Progenitor cell of endocrine pancreas (in vitro differentiated cells): ENCODE measurements at regions not wholly inside any gene's neighbourhood (a gene's known extent, or its start where the extent isn't known, plus 50 kb on each side); places are given as distances from the start of the nearest gene placed in this dataset.

Experiments
- DNase-seq: peaks from one replicate; pipeline ENCODE4 v3.0.0; 2021; ENCODE audit warnings: low spot score; ENCODE audit not compliant: unreplicated experiment
- H3K27ac Mint-ChIP-seq: 2 replicates; pipeline ENCODE4 v1.8.0; 2021; ENCODE audit warnings: mild to moderate bottlenecking, moderate library complexity, mixed read lengths
- H3K27me3 Mint-ChIP-seq: 2 replicates; pipeline ENCODE4 v1.8.0; 2021; ENCODE audit warnings: mixed read lengths
- H3K36me3 Mint-ChIP-seq: 2 replicates; pipeline ENCODE4 v1.8.0; 2022; ENCODE audit warnings: mixed read lengths; ENCODE audit not compliant: insufficient read depth
- H3K4me1 Mint-ChIP-seq: 2 replicates; pipeline ENCODE4 v1.8.0; 2021; ENCODE audit warnings: low read depth, mixed read lengths
- H3K4me3 Mint-ChIP-seq: 2 replicates; pipeline ENCODE4 v1.8.0; 2021; ENCODE audit warnings: low read depth, mild to moderate bottlenecking, moderate library complexity, mixed read lengths
- H3K9me3 Mint-ChIP-seq: 2 replicates; pipeline ENCODE4 v1.8.0; 2021; ENCODE audit warnings: low read depth, mixed read lengths
- TF ChIP-seq, protein P1 (sequence below): fragments of 200-600 bp; sonication (generic); IDR thresholded peaks from one replicate; pipeline ENCODE4 v1.5.0; 2021; ENCODE audit warnings: antibody characterized with exemption, mild to moderate bottlenecking; ENCODE audit not compliant: unreplicated experiment

DNA sequence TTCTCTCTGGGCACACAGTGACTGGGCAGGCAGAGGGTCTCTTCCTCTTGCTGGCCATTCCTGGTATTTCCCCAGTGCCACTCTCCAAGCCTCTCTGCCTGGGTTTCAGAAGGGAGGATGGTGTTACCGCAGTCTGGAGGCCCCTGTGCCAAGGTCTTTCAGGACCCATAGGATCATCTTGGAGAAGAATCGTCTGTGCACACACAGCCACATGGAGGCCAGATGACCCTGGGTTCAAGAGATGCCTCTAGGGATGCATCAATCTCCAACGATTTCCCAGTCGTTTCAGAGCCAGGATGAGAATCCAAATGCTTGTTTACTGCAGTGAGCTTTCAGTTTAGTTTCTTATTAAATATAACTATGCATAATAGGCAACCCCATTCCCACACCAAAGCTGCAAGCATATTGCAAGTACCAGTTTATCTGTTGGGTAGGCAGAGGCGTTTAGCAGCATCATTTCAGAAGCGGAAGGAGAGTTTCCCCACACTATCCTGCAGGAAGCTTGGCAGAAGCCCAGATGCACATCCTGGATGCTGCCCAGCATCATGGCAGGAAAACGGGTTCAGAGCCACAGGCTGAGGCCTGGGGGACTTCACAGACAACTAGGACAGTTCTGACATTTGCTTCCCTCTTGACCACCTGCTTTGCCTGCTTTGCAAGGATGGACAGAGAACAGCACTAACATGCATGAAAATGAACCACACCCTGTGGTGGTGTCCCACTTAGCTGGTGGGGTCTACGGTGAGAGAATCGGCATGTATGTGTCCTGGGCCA is 134.7 kb upstream of the FAM20C start:
- no peak for DNase-seq
- no peaks in the 10 kb centered on the region for H3K36me3 Mint-ChIP-seq
- no peaks in the 10 kb centered on the region for H3K4me1 Mint-ChIP-seq
- H3K4me3 Mint-ChIP-seq: no peak overlapping the region
- no peaks in the 10 kb centered on the region for H3K9me3 Mint-ChIP-seq
- TF ChIP-seq, protein P1, sequence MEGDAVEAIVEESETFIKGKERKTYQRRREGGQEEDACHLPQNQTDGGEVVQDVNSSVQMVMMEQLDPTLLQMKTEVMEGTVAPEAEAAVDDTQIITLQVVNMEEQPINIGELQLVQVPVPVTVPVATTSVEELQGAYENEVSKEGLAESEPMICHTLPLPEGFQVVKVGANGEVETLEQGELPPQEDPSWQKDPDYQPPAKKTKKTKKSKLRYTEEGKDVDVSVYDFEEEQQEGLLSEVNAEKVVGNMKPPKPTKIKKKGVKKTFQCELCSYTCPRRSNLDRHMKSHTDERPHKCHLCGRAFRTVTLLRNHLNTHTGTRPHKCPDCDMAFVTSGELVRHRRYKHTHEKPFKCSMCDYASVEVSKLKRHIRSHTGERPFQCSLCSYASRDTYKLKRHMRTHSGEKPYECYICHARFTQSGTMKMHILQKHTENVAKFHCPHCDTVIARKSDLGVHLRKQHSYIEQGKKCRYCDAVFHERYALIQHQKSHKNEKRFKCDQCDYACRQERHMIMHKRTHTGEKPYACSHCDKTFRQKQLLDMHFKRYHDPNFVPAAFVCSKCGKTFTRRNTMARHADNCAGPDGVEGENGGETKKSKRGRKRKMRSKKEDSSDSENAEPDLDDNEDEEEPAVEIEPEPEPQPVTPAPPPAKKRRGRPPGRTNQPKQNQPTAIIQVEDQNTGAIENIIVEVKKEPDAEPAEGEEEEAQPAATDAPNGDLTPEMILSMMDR: no peak
- H3K27me3 Mint-ChIP-seq: peaks cover 22% of the 10 kb centered on the region
- no peak overlapping the region for H3K27ac Mint-ChIP-seq

DNA sequence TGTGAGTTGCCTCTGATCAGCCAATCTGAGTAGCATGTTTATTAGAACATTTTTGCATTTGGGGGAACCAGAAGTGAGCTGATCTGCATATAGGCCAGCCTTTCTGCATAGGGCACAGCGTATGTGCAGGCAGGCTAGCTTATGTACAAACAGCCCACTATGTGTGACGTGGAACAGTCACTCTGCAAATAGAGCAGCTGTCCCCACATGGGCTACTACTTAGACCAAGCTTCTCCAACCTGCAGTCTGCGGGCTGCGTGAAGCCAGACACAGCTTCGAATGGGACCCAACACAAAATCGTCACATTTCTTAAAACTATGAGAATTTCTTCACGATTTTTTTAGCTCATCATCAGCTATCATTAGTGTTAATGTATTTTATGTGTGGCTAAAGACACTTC is 134.1 kb upstream of the FAM20C start:
- Mint-ChIP-seq H3K27me3 (peaks cover 22% of the 10 kb centered on the region), H3K9me3 (no peaks in the 10 kb centered on the region), H3K36me3 (no peaks in the 10 kb centered on the region), H3K4me1 (no peaks in the 10 kb centered on the region), H3K27ac (no peak overlapping the region), H3K4me3 (no peak overlapping the region)
- TF ChIP-seq, protein P1: no peak
- DNase-seq: no peak

DNA sequence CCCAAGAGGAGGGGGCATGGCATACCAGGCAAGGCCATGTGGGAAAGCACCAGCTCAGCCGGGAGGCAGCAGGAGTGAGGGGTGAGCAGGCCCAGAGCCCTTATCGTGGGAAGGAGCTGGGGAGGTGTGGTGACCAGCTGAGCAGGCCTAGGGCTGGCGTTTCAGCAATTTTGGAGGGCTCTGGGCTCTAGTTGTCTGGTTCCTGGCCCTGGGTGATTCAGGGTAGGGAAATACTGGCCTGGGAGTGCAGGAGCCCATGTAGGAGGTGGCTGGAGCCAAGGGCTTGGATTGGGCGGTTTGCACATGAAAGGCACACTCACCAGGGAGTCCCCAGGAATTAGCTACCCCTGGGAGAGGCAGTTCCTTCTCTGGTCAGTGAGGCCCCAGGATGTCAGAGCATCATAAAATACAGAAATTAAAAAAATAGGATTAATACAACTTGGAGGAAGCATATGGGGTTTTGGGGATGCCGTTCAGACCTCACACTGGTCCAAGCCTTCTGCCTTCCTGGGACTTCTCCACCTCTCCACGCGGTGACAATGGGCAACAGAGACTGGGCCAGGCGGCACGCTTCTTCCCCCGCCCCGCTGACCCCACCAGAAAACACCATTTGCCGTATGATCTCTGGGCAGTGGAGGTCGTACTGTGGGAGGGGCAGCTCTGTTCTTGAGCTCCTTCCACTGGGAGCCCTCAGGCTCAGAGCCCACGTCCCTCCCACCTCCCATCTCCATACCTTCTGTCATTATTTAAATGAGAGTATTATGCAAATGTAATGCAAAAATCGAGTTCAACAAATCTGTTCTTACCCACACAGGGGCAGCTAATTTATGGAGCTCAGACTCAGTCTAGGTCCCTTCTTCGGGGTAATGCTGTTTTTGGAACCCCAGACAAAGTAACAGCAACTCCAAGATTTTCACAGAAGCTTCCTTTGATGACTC is 133.0 kb upstream of the FAM20C start:
- H3K4me3 Mint-ChIP-seq: no peak overlapping the region
- H3K27ac Mint-ChIP-seq: no peak overlapping the region
- H3K4me1 Mint-ChIP-seq: no peaks in the 10 kb centered on the region

DNA sequence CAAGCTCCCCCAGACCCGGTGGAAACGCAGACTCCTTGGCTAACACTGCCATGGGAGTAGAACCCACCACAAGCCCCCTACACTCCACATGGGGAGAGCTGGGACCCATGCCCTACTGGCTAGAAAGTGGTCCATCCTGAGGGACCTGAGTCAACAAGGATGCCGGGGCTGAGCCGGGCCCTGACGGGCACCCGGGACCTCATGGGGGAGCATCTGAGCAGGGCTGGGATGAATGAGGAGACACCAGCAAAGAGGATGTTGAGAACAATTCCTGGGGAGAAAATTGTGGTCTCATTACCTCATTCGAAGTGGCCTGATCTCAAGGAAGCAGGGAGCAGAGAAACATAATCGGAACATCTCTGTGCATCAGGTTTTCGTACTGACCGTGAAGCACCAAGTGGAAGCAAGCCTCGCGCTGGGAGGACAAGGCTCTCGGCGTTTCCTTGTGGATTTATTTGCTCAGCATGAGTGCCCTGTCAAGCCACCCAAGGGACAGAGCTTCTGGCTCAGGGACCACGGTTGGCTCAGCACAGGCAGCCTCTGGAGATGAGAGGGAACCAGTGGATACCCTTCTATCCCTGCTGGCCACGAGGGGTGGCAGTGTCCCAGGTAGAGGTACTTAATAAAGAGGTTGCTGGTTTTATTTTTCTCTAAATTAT is 132.2 kb upstream of the FAM20C start:
- H3K4me3 Mint-ChIP-seq: no peak overlapping the region
- H3K27me3 Mint-ChIP-seq: peaks cover 22% of the 10 kb centered on the region
- H3K9me3 Mint-ChIP-seq: no peaks in the 10 kb centered on the region
- H3K36me3 Mint-ChIP-seq: no peaks in the 10 kb centered on the region
- no peak for DNase-seq
- H3K4me1 Mint-ChIP-seq: no peaks in the 10 kb centered on the region
- TF ChIP-seq, protein P1: no peak
- no peak overlapping the region for H3K27ac Mint-ChIP-seq

More for the DNA sequence above, 133.0 kb upstream of the FAM20C start:
- no peaks in the 10 kb centered on the region for H3K9me3 Mint-ChIP-seq
- TF ChIP-seq, protein P1: no peak
- H3K27me3 Mint-ChIP-seq: peaks cover 22% of the 10 kb centered on the region
- no peaks in the 10 kb centered on the region for H3K36me3 Mint-ChIP-seq
- no peak for DNase-seq

DNA sequence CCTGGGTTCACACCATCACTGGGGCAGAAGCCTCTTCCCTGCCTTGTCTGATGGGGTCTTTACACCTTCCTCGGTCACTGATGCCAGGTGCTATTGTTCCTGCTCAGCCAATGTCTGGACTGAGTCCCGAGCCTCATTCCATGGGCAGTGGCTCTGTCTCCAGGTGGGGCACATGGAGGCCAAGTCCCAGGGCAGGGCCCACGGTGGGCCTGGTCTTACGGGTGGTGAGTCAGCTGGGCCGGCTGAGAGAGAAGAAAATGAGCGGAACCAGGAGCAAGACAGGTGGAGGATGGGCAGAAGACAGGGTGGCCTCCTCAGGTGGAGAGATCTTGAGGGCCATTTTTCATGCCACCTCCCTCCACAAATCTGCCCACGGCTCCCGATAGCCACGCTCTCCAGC is 131.7 kb upstream of the FAM20C start:
- H3K4me1 Mint-ChIP-seq: no peaks in the 10 kb centered on the region
- no peaks in the 10 kb centered on the region for H3K36me3 Mint-ChIP-seq
- H3K4me3 Mint-ChIP-seq: no peak overlapping the region
- TF ChIP-seq, protein P1: no peak
- H3K9me3 Mint-ChIP-seq: no peaks in the 10 kb centered on the region
- no peak for DNase-seq
- H3K27me3 Mint-ChIP-seq: peaks cover 19% of the 10 kb centered on the region
- H3K27ac Mint-ChIP-seq: no peak overlapping the region
